ENCODE measurements at regions not wholly inside any gene's neighbourhood (a gene's known extent, or its start where the extent isn't known, plus 50 kb on each side); places are given as distances from the start of the nearest gene placed in this dataset.
A peak's percentile ranks its signal among the peaks of the same experiment; 100 is the strongest.

DNA sequence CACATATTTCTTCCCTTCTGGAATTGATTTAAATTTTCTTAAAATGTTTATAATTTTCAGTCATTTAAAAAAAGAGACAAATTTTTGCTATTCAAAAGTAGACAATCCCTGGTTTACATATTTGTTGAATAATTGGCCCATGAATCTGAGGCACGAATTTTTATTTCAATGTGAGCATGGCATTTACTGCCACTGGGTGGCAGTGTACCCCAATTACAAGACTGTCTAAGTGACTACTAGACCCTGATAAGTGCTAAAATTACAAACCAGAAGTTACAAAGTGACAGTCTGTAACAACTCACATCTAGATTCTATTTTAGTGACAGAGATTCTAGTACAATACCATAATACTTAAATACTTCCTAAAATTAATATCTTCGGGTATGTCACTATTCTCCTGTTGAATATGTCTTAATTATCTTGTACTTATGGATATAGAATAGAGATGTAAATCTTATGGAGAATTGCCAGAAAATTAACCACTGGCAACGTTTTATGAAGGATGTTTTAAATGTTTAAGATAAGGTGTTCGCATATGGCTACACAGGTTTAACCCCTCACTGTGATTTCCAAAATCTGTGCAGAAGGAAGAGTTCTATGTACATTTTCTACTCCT lies 235.8 kb downstream of the MAP2K4 start:
- DNase-seq: peak; percentile 53 to 86
- Histone ChIP-seq H3K4me1 (peaks cover 0 to 28% (median 5%) of the 10 kb centered on the region in 4 donors), H3K27ac (peak overlapping the region in 1 of 5 donors; percentile 50), H3K36me3 (no peaks in the 10 kb centered on the region), H3K4me3 (no peak overlapping the region), H3K27me3 (no peaks in the 10 kb centered on the region), H3K9me3 (no peaks in the 10 kb centered on the region)
- TF ChIP-seq EP300 (IDR thresholded peaks at IDR 0.05) (no peak), POLR2AphosphoS5 (IDR thresholded peaks at IDR 0.05) (peak in 1 of 3 donors; percentile 18), POLR2A (IDR thresholded peaks at IDR 0.05) (no peak)
- TF ChIP-seq, protein P1, sequence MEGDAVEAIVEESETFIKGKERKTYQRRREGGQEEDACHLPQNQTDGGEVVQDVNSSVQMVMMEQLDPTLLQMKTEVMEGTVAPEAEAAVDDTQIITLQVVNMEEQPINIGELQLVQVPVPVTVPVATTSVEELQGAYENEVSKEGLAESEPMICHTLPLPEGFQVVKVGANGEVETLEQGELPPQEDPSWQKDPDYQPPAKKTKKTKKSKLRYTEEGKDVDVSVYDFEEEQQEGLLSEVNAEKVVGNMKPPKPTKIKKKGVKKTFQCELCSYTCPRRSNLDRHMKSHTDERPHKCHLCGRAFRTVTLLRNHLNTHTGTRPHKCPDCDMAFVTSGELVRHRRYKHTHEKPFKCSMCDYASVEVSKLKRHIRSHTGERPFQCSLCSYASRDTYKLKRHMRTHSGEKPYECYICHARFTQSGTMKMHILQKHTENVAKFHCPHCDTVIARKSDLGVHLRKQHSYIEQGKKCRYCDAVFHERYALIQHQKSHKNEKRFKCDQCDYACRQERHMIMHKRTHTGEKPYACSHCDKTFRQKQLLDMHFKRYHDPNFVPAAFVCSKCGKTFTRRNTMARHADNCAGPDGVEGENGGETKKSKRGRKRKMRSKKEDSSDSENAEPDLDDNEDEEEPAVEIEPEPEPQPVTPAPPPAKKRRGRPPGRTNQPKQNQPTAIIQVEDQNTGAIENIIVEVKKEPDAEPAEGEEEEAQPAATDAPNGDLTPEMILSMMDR (IDR thresholded peaks at IDR 0.05): peak in 5 of 7 experiments; percentile 27 to 78 (median 72)
- intact Hi-C loops (cut with DNase I; ENCODE audit: low total_unique reads): loop anchor here (5.0 to 10.0 kb wide), 4 partner anchors 82 to 738 kb away; partner anchors contain the start of gene MYOCD
- 15 to 19% (median 17%) methylated on average over 4 of the region's 4 CpGs for WGBS, 5 donors

DNA sequence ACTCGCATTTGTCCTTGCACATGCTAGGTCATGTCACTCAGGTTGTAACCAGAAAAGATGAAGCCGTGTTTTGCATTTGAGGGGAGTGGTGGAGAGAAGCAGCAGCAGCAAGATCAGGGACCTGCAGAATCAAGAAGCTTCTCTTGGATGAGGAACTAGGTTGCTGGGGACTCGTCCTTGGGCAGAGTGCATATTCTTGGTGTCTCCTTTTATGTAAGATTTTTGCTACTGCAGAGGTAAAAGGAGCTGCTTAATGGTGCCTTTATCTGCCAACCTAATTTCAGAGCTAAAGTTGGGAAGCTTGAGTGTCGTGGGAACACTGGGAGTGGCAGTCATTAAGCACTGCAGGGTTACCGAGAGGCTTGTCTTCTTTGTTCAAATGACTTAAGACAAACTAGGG lies 236.5 kb downstream of the MAP2K4 start:
- 55 to 61% (median 56%) methylated on average over 5 of the region's 5 CpGs for whole genome bisulfite sequencing, 5 donors
- no peak for DNase-seq
- H3K27ac ChIP-seq: peak overlapping the region in 1 of 5 donors; percentile 50
- no peaks in the 10 kb centered on the region for H3K9me3 ChIP-seq
- intact Hi-C loops (cut with DNase I; ENCODE audit: low total_unique reads): loop anchor here (5.0 to 10.0 kb wide), 4 partner anchors 82 to 738 kb away; partner anchors contain the start of gene MYOCD
- no peaks in the 10 kb centered on the region for H3K27me3 ChIP-seq
- H3K36me3 ChIP-seq: no peaks in the 10 kb centered on the region
- TF ChIP-seq, protein P1 (IDR thresholded peaks at IDR 0.05): no peak
- no peak for TF ChIP-seq POLR2AphosphoS5 (IDR thresholded peaks at IDR 0.05)
- no peak for TF ChIP-seq EP300 (IDR thresholded peaks at IDR 0.05)
- TF ChIP-seq POLR2A (IDR thresholded peaks at IDR 0.05): no peak
- H3K4me3 ChIP-seq: no peak overlapping the region
- H3K4me1 ChIP-seq: peaks cover 0 to 28% (median 5%) of the 10 kb centered on the region in 4 donors

DNA sequence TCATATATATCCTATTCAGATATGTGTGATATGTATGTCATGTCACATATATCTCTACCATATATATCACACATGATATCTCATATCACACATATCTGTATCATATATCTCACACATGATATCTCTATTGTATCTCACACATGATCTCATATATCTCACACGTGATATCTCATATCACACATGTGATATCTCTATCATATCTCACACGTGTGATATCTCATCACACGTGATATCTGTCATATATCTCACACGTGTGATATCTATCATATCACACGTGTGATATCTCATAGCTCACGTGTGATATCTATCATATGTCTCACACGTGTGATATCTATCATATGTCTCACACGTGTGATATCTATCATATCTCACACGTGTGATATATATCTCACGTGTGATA lies 240.7 kb downstream of the MAP2K4 start:
- Histone ChIP-seq H3K36me3 (no peaks in the 10 kb centered on the region), H3K27ac (no peak overlapping the region), H3K27me3 (no peaks in the 10 kb centered on the region), H3K4me3 (no peak overlapping the region), H3K9me3 (no peaks in the 10 kb centered on the region), H3K4me1 (peaks cover 0 to 15% (median 5%) of the 10 kb centered on the region in 4 donors)
- DNase-seq: no peak
- intact Hi-C loops (cut with DNase I; ENCODE audit: low total_unique reads): no loop called here
- TF ChIP-seq POLR2AphosphoS5 (IDR thresholded peaks at IDR 0.05) (no peak), POLR2A (IDR thresholded peaks at IDR 0.05) (no peak), EP300 (IDR thresholded peaks at IDR 0.05) (no peak)
- TF ChIP-seq, protein P1 (IDR thresholded peaks at IDR 0.05): no peak
- WGBS, 5 donors: 90 to 95% (median 92%) methylated on average over 10 of the region's 10 CpGs

DNA sequence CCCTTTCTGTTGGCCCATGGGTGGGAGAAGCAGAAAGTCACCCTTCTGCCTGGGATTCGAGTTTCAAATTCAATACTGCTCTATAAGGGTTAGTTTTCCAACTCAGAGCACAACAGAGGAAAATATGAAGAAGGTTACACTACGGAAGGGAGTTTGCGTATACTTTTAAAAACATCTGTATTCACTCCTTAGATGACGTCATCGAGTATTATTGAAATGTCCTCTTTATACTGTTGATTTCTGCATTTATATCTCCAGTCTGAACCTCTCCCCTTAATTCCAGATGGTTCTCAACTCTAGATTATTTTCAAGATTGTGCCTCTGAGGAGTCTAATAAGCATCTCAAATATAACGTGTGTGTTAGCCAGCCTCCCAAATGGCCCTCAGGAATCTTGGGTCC lies 249.1 kb downstream of the MAP2K4 start:
- Histone ChIP-seq H3K9me3 (peaks cover 0 to 9% (median 6%) of the 10 kb centered on the region in 4 donors), H3K36me3 (no peaks in the 10 kb centered on the region), H3K4me3 (no peak overlapping the region), H3K4me1 (no peaks in the 10 kb centered on the region), H3K27me3 (no peaks in the 10 kb centered on the region), H3K27ac (no peak overlapping the region)
- TF ChIP-seq POLR2AphosphoS5 (IDR thresholded peaks at IDR 0.05) (no peak), POLR2A (IDR thresholded peaks at IDR 0.05) (no peak), EP300 (IDR thresholded peaks at IDR 0.05) (no peak)
- TF ChIP-seq, protein P1 (IDR thresholded peaks at IDR 0.05): no peak
- DNase-seq: no peak
- intact Hi-C loops (cut with DNase I; ENCODE audit: low total_unique reads): loop anchor here (10.0 kb wide), 1 partner anchor 165 kb away; no protein-coding TSS in a partner anchor
- WGBS, 5 donors: 75 to 85% (median 81%) methylated on average over 6 of the region's 6 CpGs
